GM12878 (cell line): ENCODE measurements at regions not wholly inside any gene's neighbourhood (a gene's known extent, or its start where the extent isn't known, plus 50 kb on each side); places are given as distances from the start of the nearest gene placed in this dataset.
"Not testable (repeated sequence)": the region's sequence is repeated elsewhere in the genome, so short reads cannot be mapped to it uniquely, and the experiment has no call there.

Experiments
- ATAC-seq: fragments of 200-7000 bp; cut with Tn5 transposase; 3 replicates; pipeline ENCODE4 v1.9.1; 2020; ENCODE audit warnings: mild to moderate bottlenecking, moderate library complexity
- BruUV-seq: library from RNA; stranded (reverse); fragments of 400-500 nt; replicated peaks from 2 replicates; lab custom pipeline; 2021; lab: Mats Ljungman, UMichigan
- CTCF ChIA-PET: fragments of 300-600 bp; sonication (Branson Sonifier 250); formaldehyde crosslinking; extraction: SDS; loops from one replicate; lab custom pipeline; 2021; ENCODE audit warnings: inconsistent platforms; lab: Yijun Ruan, JAX
- POLR2A ChIA-PET: fragments of 350-600 bp; formaldehyde crosslinking; extraction: SDS; loops from one replicate; lab custom pipeline; 2021; ENCODE audit warnings: inconsistent platforms; lab: Charles Lee
- RAD21 ChIA-PET: fragments of 300-600 bp; sonication (Branson Sonifier 250); formaldehyde crosslinking; loops from one replicate; lab custom pipeline; 2023; ENCODE audit warnings: antibody characterized with exemption; ENCODE audit not compliant: unreplicated experiment; lab: Charles Lee
- SMC1A ChIA-PET: fragments of 300-600 bp; sonication (Branson Sonifier 250); formaldehyde crosslinking; loops from one replicate; lab custom pipeline; 2023; ENCODE audit not compliant: unreplicated experiment, uncharacterized antibody; lab: Charles Lee
- DNase-seq: peaks from one replicate; pipeline ENCODE4 v3.0.0-alpha.2; 2011; ENCODE audit warnings: low read depth, low spot score
- FAIRE-seq: peaks from 3 replicates; lab custom pipeline; 2011; peaks lifted over from hg19 to GRCh38; lab: Jason Lieb, UNC
- H2AFZ ChIP-seq: 2 replicates; pipeline ENCODE4 v1.6.0; 2011; ENCODE audit warnings: low read depth, low read length, control low read depth; ENCODE audit not compliant: control insufficient read depth
- H3K27ac ChIP-seq: 2 replicates; pipeline ENCODE4 v1.5.1; 2011; ENCODE audit warnings: control low read depth; ENCODE audit not compliant: control insufficient read depth, insufficient read depth
- H3K27me3 ChIP-seq, 2 experiments: replicated peaks in 1 of 2; 2 replicates each; pipeline versions ENCODE4 v1.6.0 to v1.6.1; 2011; ENCODE audit warnings: low read length in 1 of 2; ENCODE audit not compliant: control insufficient read depth in 2 of 2, insufficient read depth in 2 of 2
- H3K36me3 ChIP-seq, 2 experiments: 2 replicates each; pipeline ENCODE4 v1.5.1; 2011; ENCODE audit warnings: low read length in 1 of 2; ENCODE audit not compliant: control insufficient read depth in 2 of 2, insufficient read depth in 2 of 2
- H3K4me1 ChIP-seq: 2 replicates; pipeline ENCODE4 v1.6.1; 2011; ENCODE audit warnings: mild to moderate bottlenecking, low read length, moderate library complexity, mixed read lengths; ENCODE audit not compliant: control insufficient read depth, insufficient read depth
- H3K4me2 ChIP-seq: 2 replicates; pipeline ENCODE4 v1.6.0; 2011; ENCODE audit warnings: control low read depth; ENCODE audit not compliant: control insufficient read depth, insufficient read depth
- H3K4me3 ChIP-seq: fragments of 200-600 bp; sonication (generic); 2 replicates; pipeline ENCODE4 v1.5.1; 2016
- H3K79me2 ChIP-seq: 2 replicates; pipeline ENCODE4 v1.6.0; 2011; ENCODE audit warnings: low read length; ENCODE audit not compliant: control insufficient read depth, insufficient read depth
- H3K9ac ChIP-seq: 2 replicates; pipeline ENCODE4 v1.8.0; 2011; ENCODE audit warnings: low read length, control low read depth, mixed read lengths; ENCODE audit not compliant: control insufficient read depth, insufficient read depth
- H3K9me3 ChIP-seq: replicated peaks from 3 replicates; pipeline ENCODE4 v1.5.1; 2011; ENCODE audit warnings: mild to moderate bottlenecking, low read length; ENCODE audit not compliant: control insufficient read depth, insufficient read depth
- H4K20me1 ChIP-seq: 2 replicates; pipeline ENCODE4 v1.6.0; 2011; ENCODE audit not compliant: control insufficient read depth, insufficient read depth
- MTA2 ChIP-seq: fragments of 450-650 bp; IDR thresholded peaks from 2 replicates; pipeline ENCODE4 v1.6.1; 2016; ENCODE audit warnings: low read depth, mild to moderate bottlenecking, moderate library complexity
- RELB ChIP-seq: fragments of 450-650 bp; IDR thresholded peaks from 2 replicates; pipeline ENCODE4 v1.6.1; 2017; ENCODE audit warnings: low read depth, mild to moderate bottlenecking, moderate library complexity
- SMC3 ChIP-seq: IDR thresholded peaks from 2 replicates; pipeline ENCODE4 v1.6.1; 2011; ENCODE audit warnings: low read length, improper control_type of control experiment, borderline replicate concordance
- ZBTB11 ChIP-seq: fragments of 450-650 bp; formaldehyde crosslinking; IDR thresholded peaks from 2 replicates; pipeline ENCODE4 v1.5.0; 2022; ENCODE audit warnings: mild to moderate bottlenecking, missing genetic modification characterization
- ZNF207 ChIP-seq: fragments of 450-650 bp; IDR thresholded peaks from 2 replicates; pipeline ENCODE4 v1.6.1; 2014; ENCODE audit warnings: antibody characterized with exemption, mild to moderate bottlenecking, borderline replicate concordance
- WGBS: methylation state at CpG from one replicate; pipeline ENCODE4 v1.1.6; 2016; ENCODE audit warnings: low lambda C conversion rate; ENCODE audit not compliant: insufficient replicate concordance, insufficient coverage; ENCODE audit errors: missing lambda C conversion rate; 5-methylcytosine and 5-hydroxymethylcytosine counted together
- in situ Hi-C: fragments of 300-500 bp; cut with MboI; formaldehyde crosslinking; loops from 9 replicates; pipeline ENCODE4 v1.14.3; 2018; ENCODE audit warnings: mixed read lengths
- intact Hi-C: fragments of 100-400 bp; cut with micrococcal nuclease; formaldehyde crosslinking; loops from one replicate; pipeline ENCODE4 v1.14.2; 2022; ENCODE audit not compliant: unreplicated experiment

GRCh38 chr15:20671675-20672074 is 130.1 kb upstream of the GOLGA6L6 start (continued):
- TF ChIP-seq ZBTB11 (no peak), ZNF207 (no peak), RELB (no peak), SMC3 (no peak), MTA2 (no peak)

GRCh38 chr15:20666410-20666809 is 124.8 kb upstream of the GOLGA6L6 start:
- H3K27me3 ChIP-seq, H3K4me3 ChIP-seq, RAD21 ChIA-PET, H2AFZ ChIP-seq, in situ Hi-C loops, intact Hi-C loops, CTCF ChIA-PET, ATAC-seq, H3K79me2 ChIP-seq, H3K4me1 ChIP-seq, H3K27ac ChIP-seq, H3K4me2 ChIP-seq, SMC1A ChIA-PET, H3K9ac ChIP-seq, H3K9me3 ChIP-seq, POLR2A ChIA-PET, H3K36me3 ChIP-seq, H4K20me1 ChIP-seq, BruUV-seq, DNase-seq: not testable (repeated sequence)
- 25% methylated on average over 3 of the region's 3 CpGs for WGBS
- FAIRE-seq, result peak; percentile 81
